GM12891 (cell line): ENCODE measurements at regions not wholly inside any gene's neighbourhood (a gene's known extent, or its start where the extent isn't known, plus 50 kb on each side); places are given as distances from the start of the nearest gene placed in this dataset.
A peak's percentile ranks its signal among the peaks of the same experiment; 100 is the strongest.

ENCODE experiments used
- PAX5 ChIP-seq: IDR thresholded peaks from 2 replicates; pipeline ENCODE4 v1.6.1; 2011; ENCODE audit warnings: low read length, moderate library complexity, mild to moderate bottlenecking; ENCODE audit not compliant: insufficient read depth, severe bottlenecking
- POLR2A ChIP-seq: IDR thresholded peaks from 2 replicates; pipeline ENCODE4 v1.6.1; 2011; ENCODE audit warnings: low read depth, low read length, control low read depth
- POLR2AphosphoS5 ChIP-seq: IDR thresholded peaks from 2 replicates; pipeline ENCODE4 v1.6.1; 2011; ENCODE audit warnings: low read depth, low read length, control low read depth
- POU2F2 ChIP-seq: IDR thresholded peaks from 2 replicates; pipeline ENCODE4 v1.6.1; 2011; ENCODE audit warnings: low read depth, mild to moderate bottlenecking, control low read depth, low read length, moderate library complexity
- SPI1 ChIP-seq: IDR thresholded peaks from 2 replicates; pipeline ENCODE4 v1.6.1; 2011; ENCODE audit warnings: low read depth, low read length, control low read depth
- TAF1 ChIP-seq: IDR thresholded peaks from 2 replicates; pipeline ENCODE4 v1.6.1; 2011; ENCODE audit warnings: low read depth, low read length, control low read depth

DNA sequence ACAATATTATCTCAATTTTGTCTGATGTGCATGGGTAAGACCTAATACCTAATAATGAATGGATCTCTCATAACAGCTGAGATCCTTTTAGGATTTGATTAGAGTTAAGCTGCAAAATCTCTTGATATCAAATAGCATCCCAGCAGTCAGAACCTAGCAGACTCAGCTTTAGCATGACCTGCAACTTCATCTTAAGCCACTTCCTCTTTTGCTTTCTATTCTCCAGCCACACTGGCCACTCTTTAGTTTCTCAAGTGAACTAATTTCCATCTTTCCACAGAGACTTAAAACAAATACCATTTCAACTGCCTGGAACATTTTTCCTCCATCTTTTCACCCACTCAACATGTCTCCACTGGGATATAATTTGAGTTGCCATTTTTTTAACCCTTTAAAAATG lies 1251.6 kb upstream of the ZEB2 start:
- TF ChIP-seq POLR2A (no peak), SPI1 (peak; percentile 98), POLR2AphosphoS5 (no peak), POU2F2 (no peak), TAF1 (no peak), PAX5 (no peak)
